Smooth muscle cell (in vitro differentiated cells): ENCODE measurements at regions not wholly inside any gene's neighbourhood (a gene's known extent, or its start where the extent isn't known, plus 50 kb on each side); places are given as distances from the start of the nearest gene placed in this dataset.

Experiments
- DNase-seq: peaks from one replicate; lab custom pipeline; 2025; ENCODE audit not compliant: unreplicated experiment; lab: John Stamatoyannopoulos, UW
- H2AFZ ChIP-seq: fragments of 200-600 bp; sonication (generic); 2 replicates; pipeline ENCODE4 v1.6.0; 2016; ENCODE audit warnings: antibody characterized with exemption, low read depth, mild to moderate bottlenecking
- H3F3A ChIP-seq: fragments of 200-600 bp; sonication (generic); 2 replicates; pipeline ENCODE4 v1.6.0; 2017; ENCODE audit warnings: antibody characterized with exemption, low read depth
- H3K27ac ChIP-seq: fragments of 200-600 bp; sonication (generic); 2 replicates; pipeline ENCODE4 v1.5.1; 2016; ENCODE audit warnings: low read depth, mild to moderate bottlenecking
- H3K27me3 ChIP-seq: fragments of 200-600 bp; sonication (generic); 2 replicates; pipeline ENCODE4 v1.6.1; 2016; ENCODE audit warnings: low read depth, mild to moderate bottlenecking
- H3K36me3 ChIP-seq: fragments of 200-600 bp; sonication (generic); 2 replicates; pipeline ENCODE4 v1.5.1; 2016; ENCODE audit warnings: low read depth
- H3K4me1 ChIP-seq: fragments of 200-600 bp; sonication (generic); 2 replicates; pipeline ENCODE4 v1.5.1; 2016; ENCODE audit warnings: low read depth
- H3K4me2 ChIP-seq: fragments of 200-600 bp; sonication (generic); 2 replicates; pipeline ENCODE4 v1.6.0; 2016; ENCODE audit warnings: mild to moderate bottlenecking
- H3K4me3 ChIP-seq: fragments of 200-600 bp; sonication (generic); 2 replicates; pipeline ENCODE4 v1.5.1; 2016; ENCODE audit warnings: mild to moderate bottlenecking
- H3K79me2 ChIP-seq: fragments of 200-600 bp; sonication (generic); 2 replicates; pipeline ENCODE4 v1.6.0; 2016; ENCODE audit warnings: low read depth, mild to moderate bottlenecking
- H3K9ac ChIP-seq: fragments of 200-600 bp; sonication (generic); 2 replicates; pipeline ENCODE4 v1.6.0; 2016; ENCODE audit warnings: low read depth
- H3K9me3 ChIP-seq: fragments of 200-600 bp; sonication (generic); replicated peaks from 2 replicates; pipeline ENCODE4 v1.5.1; 2016; ENCODE audit warnings: low read depth
- H4K20me1 ChIP-seq: fragments of 200-600 bp; sonication (generic); 2 replicates; pipeline ENCODE4 v1.6.0; 2016; ENCODE audit warnings: low read depth
- WGBS: methylation state at CpG from one replicate; pipeline ENCODE4 v1.1.7; 2016; ENCODE audit warnings: low lambda C conversion rate; 5-methylcytosine and 5-hydroxymethylcytosine counted together
- TF ChIP-seq, protein P1 (sequence below): fragments of 200-600 bp; sonication (generic); IDR thresholded peaks from 2 replicates; pipeline ENCODE4 v1.5.1; 2017; ENCODE audit warnings: borderline replicate concordance, mild to moderate bottlenecking, antibody characterized with exemption; ENCODE audit not compliant: insufficient read depth, poor library complexity, severe bottlenecking

DNA sequence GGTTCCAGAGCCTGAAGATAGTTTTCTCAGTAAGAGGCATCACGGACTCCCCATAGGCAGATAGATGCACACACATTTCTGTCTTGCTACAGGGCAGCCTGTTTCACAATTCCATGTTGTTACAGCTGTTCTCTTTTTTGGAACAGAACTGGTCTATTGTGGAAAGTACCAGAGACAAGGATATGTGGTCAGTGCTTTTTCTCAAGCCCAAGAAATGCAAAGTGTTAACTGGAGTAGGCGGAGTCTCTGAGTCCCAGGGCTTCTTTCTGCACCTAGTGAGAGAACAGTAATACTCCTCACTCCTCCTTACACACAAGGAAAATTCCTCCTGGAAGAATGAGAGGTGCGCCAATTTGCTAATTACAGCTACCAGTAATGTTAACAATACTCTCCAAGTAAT, 141.6 kb upstream of the ARGLU1 start:
- TF ChIP-seq, protein P1, sequence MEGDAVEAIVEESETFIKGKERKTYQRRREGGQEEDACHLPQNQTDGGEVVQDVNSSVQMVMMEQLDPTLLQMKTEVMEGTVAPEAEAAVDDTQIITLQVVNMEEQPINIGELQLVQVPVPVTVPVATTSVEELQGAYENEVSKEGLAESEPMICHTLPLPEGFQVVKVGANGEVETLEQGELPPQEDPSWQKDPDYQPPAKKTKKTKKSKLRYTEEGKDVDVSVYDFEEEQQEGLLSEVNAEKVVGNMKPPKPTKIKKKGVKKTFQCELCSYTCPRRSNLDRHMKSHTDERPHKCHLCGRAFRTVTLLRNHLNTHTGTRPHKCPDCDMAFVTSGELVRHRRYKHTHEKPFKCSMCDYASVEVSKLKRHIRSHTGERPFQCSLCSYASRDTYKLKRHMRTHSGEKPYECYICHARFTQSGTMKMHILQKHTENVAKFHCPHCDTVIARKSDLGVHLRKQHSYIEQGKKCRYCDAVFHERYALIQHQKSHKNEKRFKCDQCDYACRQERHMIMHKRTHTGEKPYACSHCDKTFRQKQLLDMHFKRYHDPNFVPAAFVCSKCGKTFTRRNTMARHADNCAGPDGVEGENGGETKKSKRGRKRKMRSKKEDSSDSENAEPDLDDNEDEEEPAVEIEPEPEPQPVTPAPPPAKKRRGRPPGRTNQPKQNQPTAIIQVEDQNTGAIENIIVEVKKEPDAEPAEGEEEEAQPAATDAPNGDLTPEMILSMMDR: no peak
- no peaks in the 10 kb centered on the region for H3K27me3 ChIP-seq
- H3K4me1 ChIP-seq: no peaks in the 10 kb centered on the region
- no peaks in the 10 kb centered on the region for H3K9me3 ChIP-seq
- H3K27ac ChIP-seq: no peak overlapping the region
- H2AFZ ChIP-seq: no peak overlapping the region
- no peaks in the 10 kb centered on the region for H4K20me1 ChIP-seq
- no peak for DNase-seq
- no peak overlapping the region for H3K4me3 ChIP-seq
- 92% methylated on average over 3 of the region's 3 CpGs for whole genome bisulfite sequencing
- H3K79me2 ChIP-seq: no peaks in the 10 kb centered on the region
- no peaks in the 10 kb centered on the region for H3F3A ChIP-seq
- H3K9ac ChIP-seq: no peak overlapping the region
- H3K4me2 ChIP-seq: no peak overlapping the region
- no peaks in the 10 kb centered on the region for H3K36me3 ChIP-seq

DNA sequence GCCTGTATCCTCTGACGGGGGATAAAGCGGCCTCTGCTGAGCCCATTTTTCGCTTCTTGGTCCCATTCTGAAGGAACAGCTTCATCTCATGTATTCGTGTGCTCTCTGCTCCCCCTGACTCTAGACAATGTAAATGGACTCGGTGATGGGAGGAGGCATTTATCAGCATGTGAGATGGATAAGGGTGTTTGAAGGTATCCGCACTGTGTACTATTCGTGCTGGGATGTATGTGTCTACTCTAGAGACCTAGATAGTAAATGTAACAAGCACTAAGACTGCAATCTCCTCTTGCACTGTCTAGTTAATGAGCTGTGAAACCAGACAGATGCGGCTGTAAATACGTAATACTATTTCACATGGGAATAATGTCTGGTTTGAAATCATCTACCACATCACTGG, 134.6 kb upstream of the ARGLU1 start:
- TF ChIP-seq, protein P1: no peak
- no peaks in the 10 kb centered on the region for H3K79me2 ChIP-seq
- no peaks in the 10 kb centered on the region for H4K20me1 ChIP-seq
- no peaks in the 10 kb centered on the region for H3K36me3 ChIP-seq
- H3K27me3 ChIP-seq: no peaks in the 10 kb centered on the region
- H3K9me3 ChIP-seq: no peaks in the 10 kb centered on the region
- H3K4me1 ChIP-seq: no peaks in the 10 kb centered on the region
- no peak overlapping the region for H3K9ac ChIP-seq
- no peak overlapping the region for H3K27ac ChIP-seq
- no peak overlapping the region for H3K4me2 ChIP-seq
- no peak overlapping the region for H2AFZ ChIP-seq
- H3K4me3 ChIP-seq: no peak overlapping the region
- 89% methylated on average over 9 of the region's 9 CpGs for WGBS
- DNase-seq: no peak
- no peaks in the 10 kb centered on the region for H3F3A ChIP-seq

DNA sequence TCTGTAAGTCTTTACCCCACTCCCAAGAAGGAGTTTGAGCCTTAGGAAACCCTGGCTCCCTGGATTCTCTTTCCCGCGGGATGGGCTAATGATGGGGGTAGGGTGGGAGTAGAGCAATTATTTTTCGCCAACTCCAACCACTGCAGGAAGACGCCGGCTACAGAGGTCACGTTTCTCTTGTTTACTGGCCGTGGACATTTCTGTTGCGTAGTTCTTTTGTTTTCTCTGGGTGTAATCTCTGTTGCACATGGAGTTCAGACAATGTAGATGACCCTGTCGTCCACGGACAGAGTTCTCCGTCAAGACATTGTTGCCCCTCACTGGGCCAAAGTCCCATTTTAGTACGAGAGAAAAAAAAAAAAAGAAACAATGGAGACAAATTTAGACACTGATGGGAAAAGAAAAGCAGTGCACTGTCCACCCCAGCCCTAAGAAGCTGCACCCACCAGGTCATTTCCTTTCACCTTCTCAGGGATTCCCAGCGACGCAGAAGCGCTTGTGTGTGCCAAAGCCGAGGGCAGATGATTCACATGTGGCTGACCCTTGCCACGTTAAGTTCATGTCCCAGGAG, 133.9 kb upstream of the ARGLU1 start:
- no peak overlapping the region for H3K9ac ChIP-seq
- H3K4me2 ChIP-seq: no peak overlapping the region
- no peak overlapping the region for H3K4me3 ChIP-seq
- no peaks in the 10 kb centered on the region for H3K4me1 ChIP-seq
- H3K9me3 ChIP-seq: no peaks in the 10 kb centered on the region
- no peaks in the 10 kb centered on the region for H3F3A ChIP-seq
- TF ChIP-seq, protein P1: no peak
- WGBS: 89% methylated on average over 17 of the region's 17 CpGs
- no peaks in the 10 kb centered on the region for H3K27me3 ChIP-seq
- H3K79me2 ChIP-seq: no peaks in the 10 kb centered on the region
- DNase-seq: no peak
- H4K20me1 ChIP-seq: no peaks in the 10 kb centered on the region
- H3K27ac ChIP-seq: no peak overlapping the region
- H3K36me3 ChIP-seq: no peaks in the 10 kb centered on the region
- H2AFZ ChIP-seq: no peak overlapping the region

DNA sequence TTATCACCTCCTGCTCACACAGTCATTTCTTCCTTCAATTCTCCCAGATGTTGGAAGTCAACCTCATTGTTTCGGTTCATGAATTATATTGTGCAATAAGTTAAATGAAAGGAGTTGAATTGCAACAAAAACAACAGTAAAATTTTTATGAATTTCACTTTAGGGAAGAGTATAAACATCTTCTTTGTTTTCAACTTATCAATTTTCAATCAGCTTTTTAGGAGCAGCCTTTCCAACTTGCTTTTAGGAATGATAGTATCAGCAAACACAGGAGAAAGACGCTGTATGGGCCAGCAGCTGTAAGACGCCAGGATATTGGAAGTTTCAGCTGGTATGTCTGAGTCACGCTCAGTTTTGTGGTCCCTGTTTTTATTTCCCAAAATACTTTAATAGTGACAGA, 132.5 kb upstream of the ARGLU1 start:
- TF ChIP-seq, protein P1: no peak
- no peak for DNase-seq
- Histone ChIP-seq H3K4me1 (no peaks in the 10 kb centered on the region), H3K36me3 (no peaks in the 10 kb centered on the region), H3K9ac (no peak overlapping the region), H3K79me2 (no peaks in the 10 kb centered on the region), H3K4me3 (no peak overlapping the region), H3K4me2 (no peak overlapping the region), H3K27me3 (no peaks in the 10 kb centered on the region), H3K9me3 (no peaks in the 10 kb centered on the region), H3F3A (no peaks in the 10 kb centered on the region), H3K27ac (no peak overlapping the region), H2AFZ (no peak overlapping the region), H4K20me1 (no peaks in the 10 kb centered on the region)
- WGBS: 51% methylated on average over 4 of the region's 4 CpGs
